Endothelial cell of umbilical vein (primary cell): ENCODE measurements at regions not wholly inside any gene's neighbourhood (a gene's known extent, or its start where the extent isn't known, plus 50 kb on each side); places are given as distances from the start of the nearest gene placed in this dataset.

Experiments
- BruUV-seq: library from RNA; stranded (reverse); fragments of 400-500 nt; replicated peaks from 2 replicates; lab custom pipeline; 2021; lab: Mats Ljungman, UMichigan
- CTCF ChIA-PET: fragments of 300-600, 350-600 bp; sonication (Branson Sonifier 250); formaldehyde crosslinking; loops from one replicate; lab custom pipeline; 2021; ENCODE audit warnings: antibody characterized with exemption, inconsistent platforms; lab: Charles Lee
- POLR2A ChIA-PET: fragments of 300-600, 350-600 bp; sonication (Branson Sonifier 250); formaldehyde crosslinking; loops from one replicate; lab custom pipeline; 2021; ENCODE audit warnings: antibody characterized with exemption, inconsistent platforms; lab: Charles Lee
- DNase-seq: peaks from one replicate; pipeline ENCODE4 v3.0.0-alpha.2; 2011; ENCODE audit warnings: low read depth, low spot score
- FAIRE-seq: peaks from 2 replicates; lab custom pipeline; 2011; peaks lifted over from hg19 to GRCh38; lab: Jason Lieb, UNC
- H2AFZ ChIP-seq: 2 replicates; pipeline ENCODE4 v1.6.0; 2012; ENCODE audit warnings: low read depth, low read length, control low read depth, inconsistent platforms
- H3K27ac ChIP-seq: 2 replicates; pipeline ENCODE4 v1.5.1; 2011; ENCODE audit warnings: low read depth, mild to moderate bottlenecking, control low read depth, low read length, moderate library complexity; ENCODE audit not compliant: insufficient read depth
- H3K27me3 ChIP-seq, 2 experiments: 2 replicates each; pipeline versions ENCODE4 v1.6.0 to v1.6.1; 2011; ENCODE audit warnings: low read length in 2 of 2, mixed read lengths in 1 of 2; ENCODE audit not compliant: control insufficient read depth in 2 of 2, insufficient read depth in 2 of 2
- H3K36me3 ChIP-seq, 2 experiments: 2 replicates in 1 of 2; 3 replicates in 1 of 2; pipeline ENCODE4 v1.5.1; 2011; ENCODE audit warnings: low read length in 2 of 2, mild to moderate bottlenecking in 1 of 2, moderate library complexity in 1 of 2; ENCODE audit not compliant: control insufficient read depth in 2 of 2, insufficient read depth in 2 of 2; ENCODE audit errors: extremely low read depth in 1 of 2
- H3K4me1 ChIP-seq: 3 replicates; pipeline ENCODE4 v1.5.1; 2011; ENCODE audit warnings: mild to moderate bottlenecking, low read length; ENCODE audit not compliant: control insufficient read depth, insufficient read depth; ENCODE audit errors: extremely low read depth
- H3K4me2 ChIP-seq: 2 replicates; pipeline ENCODE4 v1.6.1; 2011; ENCODE audit warnings: low read length, control low read depth, mixed read lengths; ENCODE audit not compliant: insufficient read depth
- H3K4me3 ChIP-seq, 3 experiments: fragments of 200-600 bp in 1 of 3; sonication (generic), shearing (Covaris generic) in 1 of 3; replicated peaks in 1 of 3; 2 replicates each; pipeline ENCODE4 v1.5.1; 2011 to 2016; ENCODE audit warnings: control low read depth in 3 of 3, low read length in 3 of 3, mild to moderate bottlenecking in 2 of 3, inconsistent platforms in 1 of 3, low read depth in 1 of 3, moderate library complexity in 1 of 3; ENCODE audit not compliant: insufficient read depth in 1 of 3
- H3K79me2 ChIP-seq: 2 replicates; pipeline ENCODE4 v1.6.0; 2012; ENCODE audit warnings: low read length, inconsistent platforms; ENCODE audit not compliant: control insufficient read depth, insufficient read depth
- H3K9ac ChIP-seq: replicated peaks from 2 replicates; pipeline ENCODE3; 2011; ENCODE audit warnings: low read length, control low read depth; ENCODE audit not compliant: insufficient read depth; ENCODE audit errors: extremely low read depth
- H3K9me1 ChIP-seq: replicated peaks from 3 replicates; pipeline ENCODE4 v1.6.0; 2011; ENCODE audit warnings: mild to moderate bottlenecking, low read length; ENCODE audit not compliant: control insufficient read depth, insufficient read depth; ENCODE audit errors: extremely low read depth
- H3K9me3 ChIP-seq: replicated peaks from 2 replicates; pipeline ENCODE4 v1.5.1; 2012; ENCODE audit warnings: low read length, inconsistent platforms; ENCODE audit not compliant: control insufficient read depth, insufficient read depth
- H4K20me1 ChIP-seq: replicated peaks from 2 replicates; pipeline ENCODE3; 2011; ENCODE audit warnings: mild to moderate bottlenecking, low read length; ENCODE audit not compliant: control insufficient read depth, insufficient read depth; ENCODE audit errors: extremely low read depth
- EZH2 ChIP-seq: IDR thresholded peaks from 2 replicates; pipeline ENCODE4 v1.6.1; 2012; ENCODE audit warnings: borderline replicate concordance, low read depth, mild to moderate bottlenecking, moderate library complexity, low read length, inconsistent platforms; ENCODE audit not compliant: severe bottlenecking
- FOS ChIP-seq: IDR thresholded peaks from 2 replicates; pipeline ENCODE4 v1.6.1; 2011; ENCODE audit warnings: mild to moderate bottlenecking, low read length, moderate library complexity, borderline replicate concordance; ENCODE audit not compliant: insufficient read depth
- GATA2 ChIP-seq: IDR thresholded peaks from 2 replicates; pipeline ENCODE4 v1.7.0; 2011; ENCODE audit warnings: low read depth, mild to moderate bottlenecking, moderate library complexity, mixed read lengths, low read length; ENCODE audit not compliant: insufficient read length, insufficient read depth
- JUN ChIP-seq: IDR thresholded peaks from 2 replicates; pipeline ENCODE4 v1.6.1; 2011; ENCODE audit warnings: borderline replicate concordance, low read depth; ENCODE audit not compliant: insufficient read length, insufficient read depth
- MYC ChIP-seq: IDR thresholded peaks from one replicate; pipeline ENCODE4 v1.6.1; 2011; ENCODE audit warnings: mild to moderate bottlenecking, low read depth, low read length
- POLR2A ChIP-seq: IDR thresholded peaks from 2 replicates; pipeline ENCODE4 v1.6.1; 2012; ENCODE audit warnings: low read depth, mild to moderate bottlenecking, control low read depth, low read length
- POLR2AphosphoS5 ChIP-seq: IDR thresholded peaks from 2 replicates; pipeline ENCODE4 v1.6.1; 2012; ENCODE audit warnings: low read depth, mild to moderate bottlenecking, control low read depth, low read length, moderate library complexity; ENCODE audit not compliant: insufficient read depth
- dilution Hi-C: fragments of 300-500 bp; cut with MboI; formaldehyde crosslinking; loops from one replicate; pipeline ENCODE4 v1.15.0; 2019; ENCODE audit warnings: low sequenced_read_pairs; ENCODE audit not compliant: extremely low pct_ligation_motif_present
- intact Hi-C: fragments of 100-400 bp; cut with micrococcal nuclease; formaldehyde crosslinking; loops from one replicate; pipeline ENCODE4 v1.10.0; 2022
- TF ChIP-seq, protein P1 (sequence below), 2 donors: IDR thresholded peaks; 1 replicate in 1 of 2; 2 replicates in 1 of 2; pipeline ENCODE4 v1.5.1; 2011; ENCODE audit warnings: low read length in 2 of 2, mild to moderate bottlenecking in 2 of 2, moderate library complexity in 2 of 2, control low read depth in 1 of 2, inconsistent platforms in 1 of 2, low read depth in 1 of 2; ENCODE audit not compliant: insufficient read depth in 1 of 2; ENCODE audit errors: extremely low read depth in 1 of 2
- TF ChIP-seq, protein P2 (sequence below): IDR thresholded peaks from 2 replicates; pipeline ENCODE4 v1.6.1; 2011; ENCODE audit not compliant: insufficient read depth, insufficient read length

DNA sequence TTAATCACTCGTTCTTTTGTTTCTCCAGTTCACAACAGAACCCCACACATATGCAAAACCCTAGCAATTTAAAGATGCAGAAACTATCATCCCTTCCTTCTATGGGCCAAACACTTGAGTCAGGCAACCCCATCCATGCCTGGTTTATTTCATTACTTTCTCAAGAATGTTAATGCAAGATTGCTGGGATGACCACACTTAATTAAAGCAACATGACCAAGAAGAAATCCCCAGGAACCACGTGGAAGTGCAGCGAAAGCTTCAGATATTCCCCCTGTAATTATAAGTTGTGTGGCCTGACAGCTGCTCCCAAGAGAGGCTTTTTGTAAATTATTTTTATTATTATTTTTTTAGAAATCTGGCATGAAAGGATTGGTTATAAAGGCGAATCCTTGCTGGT, 246.2 kb upstream of the ID2 start:
- intact Hi-C loops: no loop called here
- FAIRE-seq (no peak), DNase-seq (no peak)
- Histone ChIP-seq H3K4me2 (no peak overlapping the region), H3K4me3 (no peak overlapping the region), H4K20me1 (no peaks in the 10 kb centered on the region), H3K79me2 (no peaks in the 10 kb centered on the region), H3K9me3 (peaks cover 3% of the 10 kb centered on the region), H2AFZ (no peak overlapping the region), H3K27ac (no peak overlapping the region), H3K36me3 (no peaks in the 10 kb centered on the region), H3K9ac (no peak overlapping the region), H3K27me3 (no peaks in the 10 kb centered on the region), H3K9me1 (no peaks in the 10 kb centered on the region), H3K4me1 (no peaks in the 10 kb centered on the region)
- ChIA-PET CTCF (no interaction called here), POLR2A (no interaction called here)
- no TSS peak for BruUV-seq
- TF ChIP-seq POLR2A: no peak
- TF ChIP-seq GATA2: no peak
- dilution Hi-C loops: no loop called here

DNA sequence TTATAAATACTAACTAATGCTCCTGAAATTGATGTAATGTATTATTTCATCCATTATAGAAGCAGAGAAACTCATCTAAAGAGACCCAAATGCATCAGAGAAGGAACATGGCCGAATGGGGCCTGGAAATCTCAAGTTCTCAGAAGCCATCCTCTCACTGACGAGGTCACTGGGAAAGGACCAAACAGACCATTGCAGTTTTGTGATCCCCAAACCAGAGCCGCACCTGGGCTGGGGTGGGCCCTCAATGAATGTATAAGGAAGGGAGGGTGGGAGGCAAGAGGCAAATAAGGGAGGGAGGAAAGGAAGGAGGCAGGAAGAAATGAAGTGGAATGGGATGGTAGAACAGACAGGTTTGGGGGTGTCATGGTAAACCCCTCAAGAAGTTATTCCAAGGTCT, 245.3 kb upstream of the ID2 start:
- Histone ChIP-seq H3K27ac (no peak overlapping the region), H3K27me3 (no peaks in the 10 kb centered on the region), H3K4me1 (no peaks in the 10 kb centered on the region), H3K79me2 (no peaks in the 10 kb centered on the region), H3K9me1 (no peaks in the 10 kb centered on the region), H3K36me3 (no peaks in the 10 kb centered on the region), H3K4me3 (no peak overlapping the region), H3K9me3 (peaks cover 3% of the 10 kb centered on the region), H4K20me1 (no peaks in the 10 kb centered on the region), H2AFZ (no peak overlapping the region), H3K9ac (no peak overlapping the region), H3K4me2 (no peak overlapping the region)
- dilution Hi-C loops (no loop called here), intact Hi-C loops (no loop called here)
- DNase-seq (no peak), FAIRE-seq (no peak)
- no TSS peak for BruUV-seq
- no peak for TF ChIP-seq POLR2A
- TF ChIP-seq, protein P1, sequence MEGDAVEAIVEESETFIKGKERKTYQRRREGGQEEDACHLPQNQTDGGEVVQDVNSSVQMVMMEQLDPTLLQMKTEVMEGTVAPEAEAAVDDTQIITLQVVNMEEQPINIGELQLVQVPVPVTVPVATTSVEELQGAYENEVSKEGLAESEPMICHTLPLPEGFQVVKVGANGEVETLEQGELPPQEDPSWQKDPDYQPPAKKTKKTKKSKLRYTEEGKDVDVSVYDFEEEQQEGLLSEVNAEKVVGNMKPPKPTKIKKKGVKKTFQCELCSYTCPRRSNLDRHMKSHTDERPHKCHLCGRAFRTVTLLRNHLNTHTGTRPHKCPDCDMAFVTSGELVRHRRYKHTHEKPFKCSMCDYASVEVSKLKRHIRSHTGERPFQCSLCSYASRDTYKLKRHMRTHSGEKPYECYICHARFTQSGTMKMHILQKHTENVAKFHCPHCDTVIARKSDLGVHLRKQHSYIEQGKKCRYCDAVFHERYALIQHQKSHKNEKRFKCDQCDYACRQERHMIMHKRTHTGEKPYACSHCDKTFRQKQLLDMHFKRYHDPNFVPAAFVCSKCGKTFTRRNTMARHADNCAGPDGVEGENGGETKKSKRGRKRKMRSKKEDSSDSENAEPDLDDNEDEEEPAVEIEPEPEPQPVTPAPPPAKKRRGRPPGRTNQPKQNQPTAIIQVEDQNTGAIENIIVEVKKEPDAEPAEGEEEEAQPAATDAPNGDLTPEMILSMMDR (IDR thresholded peaks at IDR 0.05; ENCODE audit: extremely low read depth in 1 of 2, insufficient read depth in 1 of 2, low read depth in 1 of 2, low read length in 2 of 2): no peak
- no peak for TF ChIP-seq EZH2
- no peak for TF ChIP-seq JUN
- TF ChIP-seq POLR2AphosphoS5: no peak
- no peak for TF ChIP-seq FOS
- TF ChIP-seq MYC: no peak
- TF ChIP-seq, protein P2, sequence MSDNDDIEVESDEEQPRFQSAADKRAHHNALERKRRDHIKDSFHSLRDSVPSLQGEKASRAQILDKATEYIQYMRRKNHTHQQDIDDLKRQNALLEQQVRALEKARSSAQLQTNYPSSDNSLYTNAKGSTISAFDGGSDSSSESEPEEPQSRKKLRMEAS: no peak
- ChIA-PET CTCF (no interaction called here), POLR2A (no interaction called here)
